WTC11 (cell line): ENCODE measurements at regions not wholly inside any gene's neighbourhood (a gene's known extent, or its start where the extent isn't known, plus 50 kb on each side); places are given as distances from the start of the nearest gene placed in this dataset.
A peak's percentile ranks its signal among the peaks of the same experiment; 100 is the strongest.

Experiments used
- ATAC-seq: fragments of 200-7000 bp; cut with Tn5 transposase; 2 replicates; pipeline ENCODE4 v1.10.0; 2021; ENCODE audit warnings: mild to moderate bottlenecking, moderate library complexity
- CTCF ChIA-PET: fragments of 300-600 bp; sonication (Branson Sonifier 250); formaldehyde crosslinking; loops from one replicate; lab custom pipeline; 2021; ENCODE audit warnings: antibody characterized with exemption; lab: Charles Lee
- POLR2A ChIA-PET: fragments of 350-600 bp; sonication (Branson Sonifier 250); formaldehyde crosslinking; loops from one replicate; lab custom pipeline; 2021; ENCODE audit warnings: antibody characterized with exemption; lab: Charles Lee
- DNase-seq: peaks from one replicate; pipeline ENCODE4 v3.0.0; 2021; ENCODE audit warnings: low spot score
- H3K27ac Mint-ChIP-seq: 2 replicates; pipeline ENCODE4 v1.8.0; 2021; ENCODE audit warnings: mixed read lengths
- H3K27me3 Mint-ChIP-seq: 2 replicates; pipeline ENCODE4 v1.8.0; 2021; ENCODE audit warnings: low read depth, mild to moderate bottlenecking, moderate library complexity, mixed read lengths
- H3K36me3 Mint-ChIP-seq: 2 replicates; pipeline ENCODE4 v1.8.0; 2021; ENCODE audit warnings: mixed read lengths
- H3K4me1 Mint-ChIP-seq: 2 replicates; pipeline ENCODE4 v1.8.0; 2022; ENCODE audit warnings: mixed read lengths
- H3K4me3 Mint-ChIP-seq: 2 replicates; pipeline ENCODE4 v1.8.0; 2021; ENCODE audit warnings: mild to moderate bottlenecking, moderate library complexity, mixed read lengths
- H3K9me3 Mint-ChIP-seq: 2 replicates; pipeline ENCODE4 v1.8.0; 2021; ENCODE audit warnings: mixed read lengths
- ELF4 ChIP-seq: sonication (generic); formaldehyde crosslinking; IDR thresholded peaks from 2 replicates; pipeline ENCODE4 v1.8.1; 2022; ENCODE audit warnings: low read depth, mild to moderate bottlenecking, moderate library complexity, missing genetic modification reagents
- NR2C2 ChIP-seq: sonication (generic); formaldehyde crosslinking; IDR thresholded peaks from 2 replicates; pipeline ENCODE4 v1.8.0; 2022; ENCODE audit warnings: mild to moderate bottlenecking, missing genetic modification reagents
- PRRX2 ChIP-seq: fragments of 250-450 bp; sonication (Bioruptor Pico); IDR thresholded peaks from 2 replicates; pipeline ENCODE4 v1.8.0; 2021; ENCODE audit warnings: mild to moderate bottlenecking
- TF ChIP-seq, protein P1 (sequence below): fragments of 200-600 bp; IDR thresholded peaks from 2 replicates; pipeline ENCODE4 v1.8.0; 2022; ENCODE audit warnings: antibody characterized with exemption
- TF ChIP-seq, protein P2 (sequence below): sonication (generic); formaldehyde crosslinking; IDR thresholded peaks from 2 replicates; pipeline ENCODE4 v1.8.0; 2022; ENCODE audit warnings: missing genetic modification reagents
- TF ChIP-seq, protein P3 (sequence below): sonication (generic); formaldehyde crosslinking; IDR thresholded peaks from 2 replicates; pipeline ENCODE4 v1.8.0; 2022; ENCODE audit warnings: mild to moderate bottlenecking, missing genetic modification reagents
- TF ChIP-seq, protein P4 (sequence below): sonication (generic); formaldehyde crosslinking; IDR thresholded peaks from 2 replicates; pipeline ENCODE4 v1.8.1; 2022; ENCODE audit warnings: low read depth, missing genetic modification reagents, borderline replicate concordance
- TF ChIP-seq, protein P5 (sequence below): sonication (generic); formaldehyde crosslinking; IDR thresholded peaks from 2 replicates; pipeline ENCODE4 v1.8.0; 2022; ENCODE audit warnings: mild to moderate bottlenecking, missing genetic modification reagents
- TF ChIP-seq, protein P6 (sequence below): fragments of 250-450 bp; sonication (Bioruptor Pico); IDR thresholded peaks from 2 replicates; pipeline ENCODE4 v1.8.0; 2021; ENCODE audit warnings: mild to moderate bottlenecking

DNA sequence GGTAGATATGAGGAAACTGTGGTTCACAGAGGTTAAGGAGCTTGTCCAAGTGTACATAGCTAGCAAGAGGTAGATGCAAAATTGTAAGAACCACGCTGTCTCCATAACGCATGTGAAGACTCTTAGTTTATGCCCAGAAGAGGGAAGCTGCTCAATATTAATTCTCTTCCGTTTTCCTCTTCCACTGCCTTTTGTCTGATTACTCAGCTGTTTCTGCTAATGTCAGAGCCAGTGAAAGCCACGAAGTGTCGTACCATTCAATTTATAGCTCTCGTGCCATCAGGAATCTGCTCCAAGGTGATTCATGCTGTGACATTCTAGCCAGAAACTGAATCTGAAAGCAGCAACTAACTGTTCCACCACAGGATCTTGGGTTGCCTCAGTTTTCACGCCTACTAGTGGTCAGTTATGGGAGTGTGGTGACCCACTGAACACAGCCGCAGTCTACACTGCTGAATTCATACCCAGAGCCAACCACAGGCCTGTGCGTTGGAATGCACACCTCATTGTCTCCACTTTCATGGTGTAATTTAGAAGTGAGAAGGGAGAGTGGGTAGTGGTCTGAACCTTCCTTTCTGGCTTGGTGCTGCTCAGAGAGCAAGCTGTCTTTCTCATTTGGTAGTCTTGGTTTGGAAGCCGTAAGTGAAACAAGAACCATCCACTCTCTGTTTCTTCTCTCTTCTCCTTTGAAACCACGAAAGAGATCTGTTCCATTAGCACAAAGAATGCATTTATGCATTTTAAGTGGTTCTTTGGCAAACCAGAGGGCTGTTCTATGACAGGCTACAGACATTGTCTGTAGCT is 74.2 kb upstream of the NAP1L1 start:
- ChIA-PET CTCF (interaction anchor here (0.6 to 1.3 kb wide), 5 partner anchors 12 to 675 kb away, joined by 3 to 4 read pairs (median 3); partner anchors contain the start of gene BBS10), POLR2A (no interaction called here)
- peak; percentile 63 for DNase-seq
- TF ChIP-seq, protein P1, sequence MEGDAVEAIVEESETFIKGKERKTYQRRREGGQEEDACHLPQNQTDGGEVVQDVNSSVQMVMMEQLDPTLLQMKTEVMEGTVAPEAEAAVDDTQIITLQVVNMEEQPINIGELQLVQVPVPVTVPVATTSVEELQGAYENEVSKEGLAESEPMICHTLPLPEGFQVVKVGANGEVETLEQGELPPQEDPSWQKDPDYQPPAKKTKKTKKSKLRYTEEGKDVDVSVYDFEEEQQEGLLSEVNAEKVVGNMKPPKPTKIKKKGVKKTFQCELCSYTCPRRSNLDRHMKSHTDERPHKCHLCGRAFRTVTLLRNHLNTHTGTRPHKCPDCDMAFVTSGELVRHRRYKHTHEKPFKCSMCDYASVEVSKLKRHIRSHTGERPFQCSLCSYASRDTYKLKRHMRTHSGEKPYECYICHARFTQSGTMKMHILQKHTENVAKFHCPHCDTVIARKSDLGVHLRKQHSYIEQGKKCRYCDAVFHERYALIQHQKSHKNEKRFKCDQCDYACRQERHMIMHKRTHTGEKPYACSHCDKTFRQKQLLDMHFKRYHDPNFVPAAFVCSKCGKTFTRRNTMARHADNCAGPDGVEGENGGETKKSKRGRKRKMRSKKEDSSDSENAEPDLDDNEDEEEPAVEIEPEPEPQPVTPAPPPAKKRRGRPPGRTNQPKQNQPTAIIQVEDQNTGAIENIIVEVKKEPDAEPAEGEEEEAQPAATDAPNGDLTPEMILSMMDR = peak; percentile 54; the same call in 1 of the 2 replicates
- TF ChIP-seq, protein P2, sequence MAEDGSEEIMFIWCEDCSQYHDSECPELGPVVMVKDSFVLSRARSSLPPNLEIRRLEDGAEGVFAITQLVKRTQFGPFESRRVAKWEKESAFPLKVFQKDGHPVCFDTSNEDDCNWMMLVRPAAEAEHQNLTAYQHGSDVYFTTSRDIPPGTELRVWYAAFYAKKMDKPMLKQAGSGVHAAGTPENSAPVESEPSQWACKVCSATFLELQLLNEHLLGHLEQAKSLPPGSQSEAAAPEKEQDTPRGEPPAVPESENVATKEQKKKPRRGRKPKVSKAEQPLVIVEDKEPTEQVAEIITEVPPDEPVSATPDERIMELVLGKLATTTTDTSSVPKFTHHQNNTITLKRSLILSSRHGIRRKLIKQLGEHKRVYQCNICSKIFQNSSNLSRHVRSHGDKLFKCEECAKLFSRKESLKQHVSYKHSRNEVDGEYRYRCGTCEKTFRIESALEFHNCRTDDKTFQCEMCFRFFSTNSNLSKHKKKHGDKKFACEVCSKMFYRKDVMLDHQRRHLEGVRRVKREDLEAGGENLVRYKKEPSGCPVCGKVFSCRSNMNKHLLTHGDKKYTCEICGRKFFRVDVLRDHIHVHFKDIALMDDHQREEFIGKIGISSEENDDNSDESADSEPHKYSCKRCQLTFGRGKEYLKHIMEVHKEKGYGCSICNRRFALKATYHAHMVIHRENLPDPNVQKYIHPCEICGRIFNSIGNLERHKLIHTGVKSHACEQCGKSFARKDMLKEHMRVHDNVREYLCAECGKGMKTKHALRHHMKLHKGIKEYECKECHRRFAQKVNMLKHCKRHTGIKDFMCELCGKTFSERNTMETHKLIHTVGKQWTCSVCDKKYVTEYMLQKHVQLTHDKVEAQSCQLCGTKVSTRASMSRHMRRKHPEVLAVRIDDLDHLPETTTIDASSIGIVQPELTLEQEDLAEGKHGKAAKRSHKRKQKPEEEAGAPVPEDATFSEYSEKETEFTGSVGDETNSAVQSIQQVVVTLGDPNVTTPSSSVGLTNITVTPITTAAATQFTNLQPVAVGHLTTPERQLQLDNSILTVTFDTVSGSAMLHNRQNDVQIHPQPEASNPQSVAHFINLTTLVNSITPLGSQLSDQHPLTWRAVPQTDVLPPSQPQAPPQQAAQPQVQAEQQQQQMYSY (CRISPR knock-in tag) = no peak
- Mint-ChIP-seq H3K4me1 (peaks cover 11% of the 10 kb centered on the region), H3K4me3 (no peak overlapping the region), H3K9me3 (peaks cover 3% of the 10 kb centered on the region; the same call in 1 of the 2 replicates), H3K27me3 (no peaks in the 10 kb centered on the region), H3K36me3 (no peaks in the 10 kb centered on the region), H3K27ac (peak overlapping the region; percentile 34; the same call in 1 of the 2 replicates)
- peak; percentile 100 for ATAC-seq

DNA sequence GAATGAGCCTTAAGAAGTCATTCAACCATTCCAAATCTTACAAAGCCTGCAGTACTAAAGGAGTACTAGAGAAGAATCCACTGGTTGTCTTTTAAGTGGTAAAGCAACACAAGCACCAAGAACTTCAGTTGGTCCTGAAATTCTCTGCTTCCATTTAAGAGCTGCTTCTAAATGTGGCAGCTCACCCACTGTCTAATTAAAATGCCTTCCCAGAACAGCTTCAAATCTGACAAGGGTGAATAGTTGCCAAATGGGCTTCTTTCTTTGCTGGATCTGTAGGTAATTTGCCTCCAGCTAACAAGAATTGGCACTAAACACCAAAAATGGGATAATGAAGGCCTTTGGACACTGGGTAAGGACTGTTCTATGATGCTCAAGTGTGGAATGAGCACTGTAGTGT is 72.2 kb upstream of the NAP1L1 start:
- Mint-ChIP-seq H3K36me3 (no peaks in the 10 kb centered on the region), H3K27ac (no peak overlapping the region), H3K9me3 (peaks cover 4% of the 10 kb centered on the region; the same call in 1 of the 2 replicates), H3K27me3 (no peaks in the 10 kb centered on the region), H3K4me1 (peaks cover 14% of the 10 kb centered on the region), H3K4me3 (no peak overlapping the region)
- TF ChIP-seq PRRX2 (CRISPR knock-in tag) (no peak), NR2C2 (CRISPR knock-in tag) (no peak), ELF4 (no peak)
- TF ChIP-seq, protein P3, sequence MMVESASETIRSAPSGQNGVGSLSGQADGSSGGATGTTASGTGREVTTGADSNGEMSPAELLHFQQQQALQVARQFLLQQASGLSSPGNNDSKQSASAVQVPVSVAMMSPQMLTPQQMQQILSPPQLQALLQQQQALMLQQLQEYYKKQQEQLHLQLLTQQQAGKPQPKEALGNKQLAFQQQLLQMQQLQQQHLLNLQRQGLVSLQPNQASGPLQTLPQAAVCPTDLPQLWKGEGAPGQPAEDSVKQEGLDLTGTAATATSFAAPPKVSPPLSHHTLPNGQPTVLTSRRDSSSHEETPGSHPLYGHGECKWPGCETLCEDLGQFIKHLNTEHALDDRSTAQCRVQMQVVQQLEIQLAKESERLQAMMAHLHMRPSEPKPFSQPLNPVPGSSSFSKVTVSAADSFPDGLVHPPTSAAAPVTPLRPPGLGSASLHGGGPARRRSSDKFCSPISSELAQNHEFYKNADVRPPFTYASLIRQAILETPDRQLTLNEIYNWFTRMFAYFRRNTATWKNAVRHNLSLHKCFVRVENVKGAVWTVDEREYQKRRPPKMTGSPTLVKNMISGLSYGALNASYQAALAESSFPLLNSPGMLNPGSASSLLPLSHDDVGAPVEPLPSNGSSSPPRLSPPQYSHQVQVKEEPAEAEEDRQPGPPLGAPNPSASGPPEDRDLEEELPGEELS = no peak
- TF ChIP-seq, protein P4, sequence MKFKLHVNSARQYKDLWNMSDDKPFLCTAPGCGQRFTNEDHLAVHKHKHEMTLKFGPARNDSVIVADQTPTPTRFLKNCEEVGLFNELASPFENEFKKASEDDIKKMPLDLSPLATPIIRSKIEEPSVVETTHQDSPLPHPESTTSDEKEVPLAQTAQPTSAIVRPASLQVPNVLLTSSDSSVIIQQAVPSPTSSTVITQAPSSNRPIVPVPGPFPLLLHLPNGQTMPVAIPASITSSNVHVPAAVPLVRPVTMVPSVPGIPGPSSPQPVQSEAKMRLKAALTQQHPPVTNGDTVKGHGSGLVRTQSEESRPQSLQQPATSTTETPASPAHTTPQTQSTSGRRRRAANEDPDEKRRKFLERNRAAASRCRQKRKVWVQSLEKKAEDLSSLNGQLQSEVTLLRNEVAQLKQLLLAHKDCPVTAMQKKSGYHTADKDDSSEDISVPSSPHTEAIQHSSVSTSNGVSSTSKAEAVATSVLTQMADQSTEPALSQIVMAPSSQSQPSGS (CRISPR knock-in tag) = no peak
- TF ChIP-seq, protein P5, sequence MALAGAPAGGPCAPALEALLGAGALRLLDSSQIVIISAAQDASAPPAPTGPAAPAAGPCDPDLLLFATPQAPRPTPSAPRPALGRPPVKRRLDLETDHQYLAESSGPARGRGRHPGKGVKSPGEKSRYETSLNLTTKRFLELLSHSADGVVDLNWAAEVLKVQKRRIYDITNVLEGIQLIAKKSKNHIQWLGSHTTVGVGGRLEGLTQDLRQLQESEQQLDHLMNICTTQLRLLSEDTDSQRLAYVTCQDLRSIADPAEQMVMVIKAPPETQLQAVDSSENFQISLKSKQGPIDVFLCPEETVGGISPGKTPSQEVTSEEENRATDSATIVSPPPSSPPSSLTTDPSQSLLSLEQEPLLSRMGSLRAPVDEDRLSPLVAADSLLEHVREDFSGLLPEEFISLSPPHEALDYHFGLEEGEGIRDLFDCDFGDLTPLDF (CRISPR knock-in tag) = no peak
- TF ChIP-seq, protein P6, sequence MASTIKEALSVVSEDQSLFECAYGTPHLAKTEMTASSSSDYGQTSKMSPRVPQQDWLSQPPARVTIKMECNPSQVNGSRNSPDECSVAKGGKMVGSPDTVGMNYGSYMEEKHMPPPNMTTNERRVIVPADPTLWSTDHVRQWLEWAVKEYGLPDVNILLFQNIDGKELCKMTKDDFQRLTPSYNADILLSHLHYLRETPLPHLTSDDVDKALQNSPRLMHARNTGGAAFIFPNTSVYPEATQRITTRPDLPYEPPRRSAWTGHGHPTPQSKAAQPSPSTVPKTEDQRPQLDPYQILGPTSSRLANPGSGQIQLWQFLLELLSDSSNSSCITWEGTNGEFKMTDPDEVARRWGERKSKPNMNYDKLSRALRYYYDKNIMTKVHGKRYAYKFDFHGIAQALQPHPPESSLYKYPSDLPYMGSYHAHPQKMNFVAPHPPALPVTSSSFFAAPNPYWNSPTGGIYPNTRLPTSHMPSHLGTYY (CRISPR knock-in tag) = no peak
- ATAC-seq (no peak), DNase-seq (no peak)
- ChIA-PET POLR2A (no interaction called here), CTCF (no interaction called here)
